ENCODE measurements at regions not wholly inside any gene's neighbourhood (a gene's known extent, or its start where the extent isn't known, plus 50 kb on each side); places are given as distances from the start of the nearest gene placed in this dataset.

DNA sequence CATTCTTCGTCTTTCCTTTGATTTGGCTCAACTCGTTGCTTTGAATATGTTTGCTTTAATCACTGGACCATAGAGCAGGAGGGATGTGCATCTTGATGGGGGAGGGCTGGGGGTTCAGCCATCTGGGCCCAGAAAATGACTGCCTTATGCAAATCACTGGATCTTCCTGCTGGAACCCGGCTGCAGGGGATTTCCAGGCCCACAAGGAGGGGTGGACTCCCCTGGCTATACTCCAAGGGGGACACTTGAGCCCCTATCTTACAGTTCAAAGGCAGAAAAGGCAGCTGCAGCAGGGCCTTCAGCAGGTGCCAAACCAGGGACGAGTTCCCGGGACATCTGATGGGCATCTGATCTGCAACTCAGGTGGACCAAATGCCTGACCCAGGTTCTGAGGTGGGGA is 122.5 kb downstream of the DICER1 start:
- DNase-seq (ENCODE audit: low read depth), result no peak

DNA sequence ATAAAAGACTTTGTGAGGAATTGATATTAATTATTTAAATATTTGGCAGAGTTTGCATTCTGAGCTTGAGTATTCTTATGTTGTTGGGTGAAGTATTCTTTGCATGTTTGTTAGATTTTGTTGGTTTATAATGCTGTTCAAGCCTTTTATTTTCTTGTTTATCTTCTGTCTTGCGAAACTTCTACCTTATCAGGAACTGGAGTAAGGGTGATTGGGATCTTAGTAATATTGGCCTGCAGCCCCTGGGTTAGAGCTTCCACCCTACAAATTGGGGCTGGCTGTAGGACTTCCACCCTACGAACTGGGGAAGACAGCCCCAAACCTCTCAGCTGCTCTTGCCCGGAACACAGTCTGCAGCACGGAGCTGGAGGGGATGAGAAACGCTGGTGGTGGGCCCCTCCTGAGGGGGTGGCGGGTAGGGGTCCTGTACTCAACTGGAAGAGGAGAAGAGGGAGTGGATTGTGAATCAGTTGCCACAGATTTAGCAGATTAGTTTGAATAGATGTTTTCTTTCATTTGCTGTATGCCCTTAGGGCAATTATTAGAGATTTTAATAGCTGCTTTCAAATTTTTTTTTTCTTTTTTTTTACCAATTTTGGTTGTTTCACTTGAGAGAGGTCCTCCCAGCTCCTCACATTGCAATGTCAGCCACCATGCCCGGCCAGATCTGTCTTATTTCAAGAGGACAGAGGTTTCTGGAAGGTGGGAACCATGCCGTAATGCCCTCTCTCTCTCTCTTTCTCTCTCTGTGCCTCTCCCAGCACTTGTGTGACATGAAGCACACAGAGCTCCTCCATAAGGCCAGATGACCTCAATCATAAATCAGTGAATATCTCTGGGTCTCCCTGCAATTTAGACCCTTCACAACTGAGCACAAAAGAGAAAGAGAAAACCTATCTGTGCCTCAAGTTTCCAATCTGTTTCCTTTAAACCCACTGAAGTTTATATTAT is 123.4 kb downstream of the DICER1 start:
- DNase-seq (ENCODE audit: low read depth), result no peak

- DNase-seq (ENCODE audit: low read depth), result no peak
Observed at GRCh38 chr14:95033031-95033430, 124.3 kb downstream of the DICER1 start.

- DNase-seq (ENCODE audit: low read depth), result no peak
Observed at GRCh38 chr14:95026851-95027463, 130.4 kb downstream of the DICER1 start.

DNA sequence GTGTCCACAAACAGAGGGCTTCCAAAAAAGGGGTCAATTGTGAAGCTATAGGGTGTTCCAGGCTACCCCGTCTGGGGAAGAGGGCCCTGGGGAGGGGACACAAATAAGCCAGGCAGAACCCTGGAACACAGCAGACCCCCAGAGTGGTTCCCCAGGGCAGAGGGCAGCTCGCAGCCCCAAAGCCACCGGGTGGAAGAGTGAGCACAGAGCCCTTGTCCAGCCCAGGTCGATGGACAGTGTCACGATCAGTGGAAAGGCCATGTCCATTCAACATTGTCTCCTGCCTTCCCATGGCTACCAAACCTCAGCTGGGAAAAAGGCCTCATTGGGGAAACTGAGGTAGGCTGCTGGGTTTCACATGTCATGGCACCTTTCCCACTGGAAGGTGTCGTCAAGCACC is 131.4 kb downstream of the DICER1 start:
- no peak for DNase-seq (ENCODE audit: low read depth)

DNA sequence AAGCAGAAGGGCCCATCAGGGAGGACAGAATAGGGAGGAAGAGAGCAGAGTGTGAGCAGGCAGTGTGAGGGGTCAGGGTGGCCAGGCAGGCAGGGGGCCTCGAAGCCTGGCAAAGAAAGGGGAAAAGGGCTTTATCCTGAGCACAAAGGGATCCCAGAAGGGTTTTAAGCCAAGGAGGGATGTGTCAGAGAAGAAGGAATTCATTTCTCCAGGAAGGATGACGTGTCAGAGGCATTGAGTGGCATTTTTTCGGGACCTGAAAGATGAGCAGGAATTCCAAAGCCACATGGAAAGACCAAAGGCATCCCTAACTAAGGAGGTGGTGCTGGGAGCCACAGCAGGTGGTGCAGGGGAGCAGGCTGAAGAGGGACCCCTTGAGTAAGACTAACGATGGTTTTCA is 132.1 kb downstream of the DICER1 start:
- DNase-seq (ENCODE audit: low read depth), result peak; percentile 73

GRCh38 chr14:95024380-95024779 is 132.9 kb downstream of the DICER1 start:
- DNase-seq (ENCODE audit: low read depth), result no peak

DNA sequence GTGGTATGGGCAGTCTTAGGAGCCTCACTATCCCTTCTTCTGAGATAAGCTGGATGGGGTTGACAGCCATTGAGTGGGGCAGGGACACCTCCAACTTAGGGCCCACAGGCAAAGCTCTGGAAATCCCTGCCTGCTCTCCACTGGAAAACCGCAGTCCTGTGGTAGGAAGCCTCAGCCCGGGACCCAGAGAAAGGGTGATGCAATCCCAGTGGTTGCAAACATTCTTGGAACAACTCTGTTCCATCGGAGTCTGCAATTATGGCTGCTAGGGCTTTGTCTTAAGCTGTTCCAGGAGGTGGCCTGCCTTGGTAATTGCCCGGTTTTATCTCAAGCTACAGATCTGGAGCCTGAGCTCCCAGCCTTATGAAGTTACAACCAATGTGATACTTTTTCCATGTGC is 133.4 kb downstream of the DICER1 start:
- DNase-seq (ENCODE audit: low read depth), result peak; percentile 66

GRCh38 chr14:95023115-95023514 is 134.2 kb downstream of the DICER1 start:
- no peak for DNase-seq (ENCODE audit: low read depth)

- no peak for DNase-seq (ENCODE audit: low read depth)
Observed at GRCh38 chr14:95021588-95021987, 135.7 kb downstream of the DICER1 start.

- no peak for DNase-seq (ENCODE audit: low read depth)
Observed at GRCh38 chr14:95018821-95019220, 138.5 kb downstream of the DICER1 start.

- peak; percentile 68 for DNase-seq (ENCODE audit: low read depth)
Observed at GRCh38 chr14:95015046-95015445, 142.3 kb downstream of the DICER1 start.

- no peak for DNase-seq (ENCODE audit: low read depth)
Observed at GRCh38 chr14:95014036-95014435, 143.3 kb downstream of the DICER1 start.

GRCh38 chr14:95011445-95012006 is 145.8 kb downstream of the DICER1 start:
- DNase-seq (ENCODE audit: low read depth), result no peak

GRCh38 chr14:95008445-95009217 is 148.7 kb downstream of the DICER1 start:
- DNase-seq (ENCODE audit: low read depth), result no peak

DNA sequence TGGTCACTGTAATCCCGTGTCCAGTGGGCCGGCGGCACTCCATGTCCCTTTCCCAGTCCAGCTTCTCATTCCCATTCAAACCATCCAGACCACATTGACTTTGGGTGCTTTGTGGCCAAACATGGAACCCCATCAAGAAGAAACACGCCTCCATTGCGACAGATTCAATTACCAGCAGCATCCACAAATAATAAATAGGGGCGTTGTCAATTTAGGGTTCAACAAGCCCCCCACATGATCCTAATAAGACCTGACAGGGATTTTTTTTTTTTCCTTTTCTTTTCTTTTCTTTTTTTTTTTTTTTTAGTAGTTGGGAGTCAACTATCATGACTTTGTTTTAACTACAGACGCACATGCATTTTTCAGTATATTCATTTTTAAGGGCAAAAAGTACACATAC is 149.4 kb downstream of the DICER1 start:
- no peak for DNase-seq (ENCODE audit: low read depth)

DNA sequence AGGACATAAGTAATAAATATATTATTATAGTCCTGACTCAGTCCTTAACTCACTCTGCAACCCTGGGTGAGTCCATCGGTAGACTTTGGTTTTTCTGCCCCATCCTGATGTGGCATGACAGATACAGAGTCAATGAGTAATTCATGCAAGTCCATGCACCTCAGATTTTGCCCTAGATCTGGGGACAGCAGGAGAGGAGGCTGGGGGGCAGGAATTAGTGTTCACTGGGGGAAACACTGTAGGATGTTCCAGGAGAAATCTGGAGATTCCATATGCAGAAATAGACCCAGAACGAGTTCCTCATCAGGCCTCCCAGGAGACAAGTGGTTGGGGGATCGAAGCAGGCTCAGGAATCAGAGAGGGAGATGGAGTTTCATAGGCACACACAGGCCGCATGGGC is 150.8 kb downstream of the DICER1 start:
- no peak for DNase-seq (ENCODE audit: low read depth)

GRCh38 chr14:95006051-95006450 is 151.3 kb downstream of the DICER1 start:
- DNase-seq (ENCODE audit: low read depth), result no peak

DNA sequence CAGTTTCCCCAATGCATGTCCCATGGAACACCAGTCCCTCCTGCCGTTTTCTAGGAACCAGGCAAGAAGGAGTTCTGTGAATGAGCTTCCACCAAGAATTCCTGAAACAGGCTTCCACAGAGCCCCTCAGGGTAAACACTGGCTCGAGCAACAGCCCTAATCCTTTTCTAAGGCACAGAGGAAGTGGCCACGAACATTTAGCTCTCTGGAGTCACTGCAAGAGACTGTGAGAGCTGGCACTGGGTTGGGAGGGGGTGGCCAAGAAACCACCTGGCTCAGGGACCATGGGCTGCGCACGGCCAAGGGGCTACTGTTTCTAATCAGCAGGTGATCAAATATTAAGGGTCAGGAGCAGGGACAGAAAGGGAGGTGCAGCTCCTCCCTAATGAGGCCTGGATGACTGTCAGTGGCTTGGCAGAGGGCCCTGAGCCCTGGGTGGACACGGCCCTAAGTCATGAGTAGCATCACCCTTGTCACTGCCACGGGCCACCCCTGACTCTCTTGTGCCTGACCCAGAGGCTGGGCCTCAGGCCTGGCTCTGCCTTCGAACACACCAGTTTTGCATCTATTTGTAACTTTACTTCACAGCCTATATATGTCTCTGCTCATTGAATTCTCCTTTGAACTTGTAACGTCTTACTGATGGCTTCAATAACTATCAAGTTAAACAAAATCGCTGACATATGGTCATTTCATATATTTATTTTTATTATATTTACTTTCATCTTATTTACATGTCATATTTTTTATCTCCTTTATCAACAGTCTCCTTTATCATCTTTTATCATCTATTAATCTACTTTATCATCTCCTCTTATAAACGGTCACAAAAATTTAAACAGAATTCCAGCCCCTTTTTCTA is 154.0 kb downstream of the DICER1 start:
- no peak for DNase-seq (ENCODE audit: low read depth)

DNA sequence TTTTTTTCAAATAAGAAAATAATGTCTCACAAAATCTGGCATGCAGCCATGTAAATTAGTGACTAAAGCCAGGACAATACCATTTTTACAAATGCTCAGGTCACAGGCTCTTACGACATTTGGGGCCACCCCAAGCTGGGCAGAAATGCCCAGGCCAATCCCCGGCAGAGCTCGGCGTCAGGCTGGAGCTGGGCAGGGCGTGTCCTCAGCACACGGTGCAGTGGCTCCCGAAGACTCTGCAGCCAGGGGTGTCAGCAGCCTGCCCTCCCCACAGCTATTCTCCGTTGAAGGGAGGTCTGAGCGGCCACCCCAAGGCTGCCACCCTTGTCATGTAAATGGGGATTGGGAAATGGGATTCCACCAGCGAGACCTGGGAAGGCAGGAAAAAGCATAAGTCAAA is 158.6 kb downstream of the DICER1 start:
- no peak for DNase-seq (ENCODE audit: low read depth)

GRCh38 chr14:94998110-94998509 is 159.2 kb downstream of the DICER1 start:
- no peak for DNase-seq (ENCODE audit: low read depth)
